ES-I3 (cell line): ENCODE measurements at regions not wholly inside any gene's neighbourhood (a gene's known extent, or its start where the extent isn't known, plus 50 kb on each side); places are given as distances from the start of the nearest gene placed in this dataset.

ENCODE experiments used
- H3K36me3 ChIP-seq: 2 replicates; pipeline ENCODE4 v1.6.1; 2013; ENCODE audit warnings: mild to moderate bottlenecking, low read length, control low read depth, moderate library complexity; ENCODE audit not compliant: insufficient read depth
- H3K4me1 ChIP-seq: 2 replicates; pipeline ENCODE4 v1.6.1; 2013; ENCODE audit warnings: mild to moderate bottlenecking, control low read depth, low read length; ENCODE audit not compliant: insufficient read depth
- H3K9ac ChIP-seq: 2 replicates; pipeline ENCODE4 v1.6.1; 2013; ENCODE audit warnings: low read depth, mild to moderate bottlenecking, low read length, moderate library complexity
- H3K9me3 ChIP-seq: 2 replicates; pipeline ENCODE4 v1.6.1; 2013; ENCODE audit warnings: mild to moderate bottlenecking, low read length, moderate library complexity; ENCODE audit not compliant: control insufficient read depth, insufficient read depth

DNA sequence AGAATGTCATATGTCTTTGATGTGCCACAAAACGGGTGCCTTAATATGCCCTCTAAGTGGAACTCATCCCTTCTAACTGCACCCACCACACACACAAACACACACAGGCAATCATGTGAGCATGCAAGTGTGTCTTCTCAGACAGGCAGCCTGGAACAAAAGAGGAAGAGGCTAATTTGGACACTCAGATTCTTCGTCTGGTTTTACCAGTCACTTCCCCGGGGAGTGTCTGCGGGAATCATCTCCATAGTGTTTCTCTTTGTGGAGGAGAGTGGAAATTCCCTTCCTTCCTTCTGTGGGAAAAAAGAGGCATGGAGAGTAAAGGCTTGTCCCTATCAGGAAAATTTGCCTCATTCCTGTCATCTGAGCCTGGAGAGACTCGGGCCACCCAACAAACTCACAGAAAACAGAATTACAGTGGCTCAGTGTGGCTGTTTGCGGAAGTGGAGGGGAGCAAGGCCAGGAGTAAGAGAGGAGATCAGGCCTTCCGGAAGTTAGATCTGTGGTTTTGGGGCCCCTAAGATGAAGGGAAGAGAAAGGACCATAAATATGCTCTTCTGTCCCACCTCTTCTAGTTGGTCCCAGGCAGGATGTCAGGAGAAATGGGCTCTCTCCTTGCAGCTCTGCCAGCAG, 212.6 kb upstream of the SEMA6D start:
- Histone ChIP-seq H3K36me3 (no peaks in the 10 kb centered on the region), H3K9me3 (no peaks in the 10 kb centered on the region), H3K9ac (no peak overlapping the region), H3K4me1 (no peaks in the 10 kb centered on the region)

DNA sequence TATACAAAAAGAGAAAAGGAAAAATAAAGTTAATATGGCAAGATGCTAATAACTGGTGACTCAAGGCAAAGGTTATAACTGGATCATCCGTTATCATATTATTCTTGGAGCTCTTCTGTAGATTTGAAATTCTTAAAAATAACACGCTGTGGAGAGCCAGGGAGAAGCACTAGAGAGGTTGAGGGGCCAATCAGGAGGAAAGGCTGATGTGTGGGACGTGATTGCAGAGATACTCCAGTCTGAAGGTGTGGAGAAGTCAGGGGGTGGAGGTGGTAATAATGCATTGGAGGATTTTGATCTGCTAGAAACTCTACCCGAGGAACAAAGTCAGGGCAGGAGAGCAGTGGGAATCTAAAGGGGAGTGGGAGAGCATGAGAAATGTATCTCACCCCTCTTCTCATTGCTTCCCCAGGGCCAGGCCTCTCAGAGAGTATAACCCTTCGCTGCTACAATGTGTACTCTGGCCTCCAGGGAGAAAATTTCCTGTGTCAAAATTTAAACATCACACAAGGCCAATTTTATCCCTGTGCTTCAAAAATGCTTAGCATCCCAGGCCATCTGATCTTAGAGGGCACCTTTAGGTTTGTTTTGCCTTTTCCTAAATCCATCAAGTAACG, 211.5 kb upstream of the SEMA6D start:
- no peaks in the 10 kb centered on the region for H3K4me1 ChIP-seq
- H3K9me3 ChIP-seq = no peaks in the 10 kb centered on the region
- no peaks in the 10 kb centered on the region for H3K36me3 ChIP-seq
- no peak overlapping the region for H3K9ac ChIP-seq

GRCh38 chr15:47506329-47507100, 210.8 kb upstream of the SEMA6D start:
- no peaks in the 10 kb centered on the region for H3K36me3 ChIP-seq
- H3K9me3 ChIP-seq = no peaks in the 10 kb centered on the region
- no peak overlapping the region for H3K9ac ChIP-seq
- no peaks in the 10 kb centered on the region for H3K4me1 ChIP-seq

DNA sequence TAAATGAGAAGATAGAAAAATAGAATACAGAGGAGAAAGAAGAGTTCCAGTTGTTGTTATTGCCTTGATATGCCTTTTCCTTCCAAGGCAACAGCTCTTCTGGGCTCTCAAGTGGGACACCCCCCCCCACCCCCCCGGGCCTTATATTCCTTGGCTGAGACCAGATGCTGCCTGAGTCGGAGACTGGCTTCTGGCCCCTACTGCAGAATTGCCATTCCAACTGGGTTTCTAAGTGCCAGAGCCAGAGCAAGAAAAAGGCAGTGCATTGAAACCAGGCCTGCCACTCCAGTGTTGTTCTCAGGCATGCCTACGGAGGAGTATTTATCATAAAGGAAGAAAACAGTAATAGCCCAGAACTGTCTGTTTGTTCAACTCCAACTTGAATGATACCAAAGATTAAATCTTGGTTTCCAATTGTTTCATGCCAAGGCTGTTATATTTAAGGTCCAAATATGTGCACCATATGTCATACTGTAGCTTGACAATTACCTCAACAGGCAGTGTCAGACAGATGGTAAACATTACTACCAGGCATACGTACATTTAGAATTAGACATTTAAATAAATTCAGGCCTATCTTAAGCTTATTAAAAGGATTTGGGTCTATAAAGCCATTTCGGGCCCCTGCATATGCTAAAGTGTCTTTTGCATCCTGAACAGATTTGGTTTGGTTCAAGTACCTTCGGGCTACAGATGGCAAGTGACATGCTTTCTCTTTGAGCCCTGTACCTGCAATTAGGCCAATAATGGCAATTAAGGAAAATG, 209.9 kb upstream of the SEMA6D start:
- no peaks in the 10 kb centered on the region for H3K4me1 ChIP-seq
- no peaks in the 10 kb centered on the region for H3K9me3 ChIP-seq
- H3K9ac ChIP-seq = no peak overlapping the region
- no peaks in the 10 kb centered on the region for H3K36me3 ChIP-seq

- Histone ChIP-seq H3K9ac (no peak overlapping the region), H3K9me3 (no peaks in the 10 kb centered on the region), H3K36me3 (no peaks in the 10 kb centered on the region), H3K4me1 (no peaks in the 10 kb centered on the region)
These were observed 206.0 kb upstream of the SEMA6D start for GRCh38 chr15:47511261-47511660.

- Histone ChIP-seq H3K36me3 (no peaks in the 10 kb centered on the region), H3K9ac (no peak overlapping the region), H3K9me3 (no peaks in the 10 kb centered on the region), H3K4me1 (no peaks in the 10 kb centered on the region)
These were observed 203.8 kb upstream of the SEMA6D start for GRCh38 chr15:47513471-47513870.

GRCh38 chr15:47514200-47514652, 203.1 kb upstream of the SEMA6D start:
- Histone ChIP-seq H3K36me3 (no peaks in the 10 kb centered on the region), H3K9me3 (no peaks in the 10 kb centered on the region), H3K9ac (no peak overlapping the region), H3K4me1 (no peaks in the 10 kb centered on the region)

- H3K9me3 ChIP-seq = no peaks in the 10 kb centered on the region
- H3K9ac ChIP-seq = no peak overlapping the region
- no peaks in the 10 kb centered on the region for H3K4me1 ChIP-seq
- no peaks in the 10 kb centered on the region for H3K36me3 ChIP-seq
These were observed 200.7 kb upstream of the SEMA6D start for GRCh38 chr15:47516558-47516957.

GRCh38 chr15:47516972-47517371, 200.3 kb upstream of the SEMA6D start:
- no peaks in the 10 kb centered on the region for H3K9me3 ChIP-seq

GRCh38 chr15:47517737-47518136, 199.6 kb upstream of the SEMA6D start:
- H3K4me1 ChIP-seq = no peaks in the 10 kb centered on the region
- H3K36me3 ChIP-seq = no peaks in the 10 kb centered on the region
- H3K9ac ChIP-seq = no peak overlapping the region
- no peaks in the 10 kb centered on the region for H3K9me3 ChIP-seq

More at GRCh38 chr15:47516972-47517371, 200.3 kb upstream of the SEMA6D start:
- Histone ChIP-seq H3K36me3 (no peaks in the 10 kb centered on the region), H3K4me1 (no peaks in the 10 kb centered on the region), H3K9ac (no peak overlapping the region)

DNA sequence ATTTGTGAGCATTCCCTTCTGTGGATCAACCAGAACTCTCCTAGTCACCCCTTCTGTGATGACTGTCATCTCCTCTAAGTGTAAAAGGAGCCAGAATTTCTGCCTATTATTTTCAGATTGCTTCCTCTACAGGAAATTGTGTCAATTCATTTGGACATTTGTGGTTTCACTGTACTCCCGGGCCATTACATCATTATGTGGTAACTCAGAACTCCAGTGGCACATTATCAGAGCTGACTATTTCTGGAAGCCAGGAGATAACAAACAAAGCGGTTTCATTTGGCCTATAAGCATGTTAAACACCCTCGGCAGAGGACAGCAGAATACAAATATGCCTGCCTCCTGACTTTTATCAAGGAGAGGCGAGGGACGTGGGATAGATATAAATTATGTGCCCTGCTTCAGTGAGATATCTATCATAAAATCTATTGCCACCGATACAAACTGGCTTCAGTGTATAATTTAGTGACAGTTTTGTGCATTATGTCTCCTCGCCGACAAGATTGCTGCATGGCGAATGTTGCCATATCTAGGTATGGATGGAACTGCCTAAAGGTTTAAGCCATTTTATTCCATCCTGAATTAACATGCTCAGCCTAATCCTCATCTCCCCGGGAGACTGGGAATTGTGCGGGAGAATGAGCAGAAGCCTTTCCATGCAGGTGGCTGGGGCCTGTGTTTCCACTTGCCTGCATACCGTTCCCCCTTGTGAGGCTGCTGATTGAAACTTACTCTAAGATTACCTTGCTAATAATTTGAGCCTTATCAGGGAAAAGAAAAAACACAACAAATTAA, 193.4 kb upstream of the SEMA6D start:
- H3K9me3 ChIP-seq = no peaks in the 10 kb centered on the region
- no peak overlapping the region for H3K9ac ChIP-seq
- H3K36me3 ChIP-seq = no peaks in the 10 kb centered on the region

GRCh38 chr15:47529241-47529640, 188.1 kb upstream of the SEMA6D start:
- no peak overlapping the region for H3K9ac ChIP-seq
- H3K9me3 ChIP-seq = no peaks in the 10 kb centered on the region
- no peaks in the 10 kb centered on the region for H3K36me3 ChIP-seq
- H3K4me1 ChIP-seq = no peaks in the 10 kb centered on the region

More for the DNA sequence above, 193.4 kb upstream of the SEMA6D start:
- no peaks in the 10 kb centered on the region for H3K4me1 ChIP-seq

DNA sequence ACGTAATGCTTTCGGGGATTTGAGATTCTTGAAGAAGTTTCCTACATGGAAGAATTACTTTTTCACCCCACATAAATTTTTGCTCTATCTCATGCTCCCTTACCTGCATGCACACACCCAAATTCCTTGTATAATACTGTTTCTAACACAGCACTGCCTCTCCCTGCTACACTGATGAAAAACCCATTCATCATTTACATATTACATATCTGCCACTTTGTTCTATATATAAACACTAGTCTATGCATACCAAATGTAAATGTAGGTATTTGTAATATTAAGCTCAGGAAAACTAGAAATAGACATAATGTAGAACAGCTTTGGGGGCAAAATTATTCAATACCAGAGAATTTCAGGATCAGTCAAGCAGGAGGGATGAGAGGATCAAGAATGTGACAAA, 182.6 kb upstream of the SEMA6D start:
- H3K4me1 ChIP-seq = no peaks in the 10 kb centered on the region
- H3K9me3 ChIP-seq = no peaks in the 10 kb centered on the region
- no peak overlapping the region for H3K9ac ChIP-seq
- no peaks in the 10 kb centered on the region for H3K36me3 ChIP-seq

DNA sequence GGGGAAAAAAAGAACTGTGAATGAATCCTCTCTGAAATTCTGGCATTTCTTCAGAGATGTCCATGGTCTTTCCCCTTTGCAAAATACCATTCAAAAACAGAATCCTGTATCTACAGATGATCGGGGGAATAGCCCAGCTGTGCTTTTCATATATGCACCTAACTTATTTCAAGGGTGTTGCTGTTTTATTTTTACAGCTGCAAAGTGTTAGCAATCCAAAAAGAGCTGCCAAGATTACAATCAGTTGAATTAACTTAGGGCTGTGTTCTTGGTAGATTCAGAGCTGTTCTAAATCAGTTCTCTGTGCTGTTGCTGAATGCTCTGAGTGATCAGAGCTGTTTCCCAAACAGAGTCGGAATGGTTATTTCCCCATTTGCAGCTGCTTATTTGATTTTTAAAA, 175.7 kb upstream of the SEMA6D start:
- Histone ChIP-seq H3K4me1 (no peaks in the 10 kb centered on the region), H3K36me3 (no peaks in the 10 kb centered on the region), H3K9ac (no peak overlapping the region), H3K9me3 (no peaks in the 10 kb centered on the region)
